ENCODE measurements at regions not wholly inside any gene's neighbourhood (a gene's known extent, or its start where the extent isn't known, plus 50 kb on each side); places are given as distances from the start of the nearest gene placed in this dataset.
A peak's percentile ranks its signal among the peaks of the same experiment; 100 is the strongest.
"Not testable (repeated sequence)": the region's sequence is repeated elsewhere in the genome, so short reads cannot be mapped to it uniquely, and the experiment has no call there.

- DNase-seq, result no peak
These were observed 134.4 kb upstream of the ASCC3 start for GRCh38 chr6:101015541-101015940.

DNA sequence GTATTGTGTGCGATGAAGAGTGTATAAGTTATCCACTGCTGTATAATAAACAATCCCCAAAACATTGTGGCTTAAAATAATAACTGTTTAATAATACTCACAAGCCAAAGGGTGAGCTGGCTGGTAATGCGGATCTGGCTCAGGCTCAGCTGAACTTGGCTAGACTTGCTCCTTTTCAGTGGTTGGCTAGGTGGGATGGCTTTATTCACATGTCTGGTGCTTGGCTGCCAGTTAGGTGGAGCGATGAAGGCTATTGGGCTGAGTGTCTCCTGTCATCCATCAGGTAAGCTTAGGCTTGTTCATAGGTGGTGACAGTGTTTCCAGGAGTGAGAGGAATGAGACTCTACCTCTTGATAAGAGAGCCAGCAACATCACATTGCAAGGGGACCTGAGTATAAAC, 135.0 kb upstream of the ASCC3 start:
- no peak for DNase-seq

GRCh38 chr6:101018157-101018556, 137.0 kb upstream of the ASCC3 start:
- no peak for DNase-seq

DNA sequence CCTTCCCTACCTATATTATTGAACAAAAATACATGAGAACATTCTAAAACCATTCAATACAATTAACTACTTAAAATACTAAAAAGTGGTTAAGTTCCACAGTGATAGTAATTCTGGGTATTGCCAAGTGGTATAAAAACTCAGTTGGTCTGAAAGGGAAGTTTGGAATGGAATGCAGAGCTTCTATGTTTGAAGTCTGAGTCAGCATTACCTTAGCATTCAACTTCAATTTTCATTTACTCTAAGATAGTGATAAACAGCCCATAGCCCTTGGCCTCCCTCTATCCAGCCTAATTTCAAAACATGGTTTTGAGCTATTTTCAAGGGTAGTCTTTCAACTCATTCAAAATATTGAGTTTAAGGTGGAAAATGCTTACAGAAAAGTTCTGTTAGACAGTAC, 140.4 kb upstream of the ASCC3 start:
- no peak for DNase-seq

- DNase-seq, result no peak
These were observed 161.8 kb upstream of the ASCC3 start for GRCh38 chr6:101042966-101043365.

DNA sequence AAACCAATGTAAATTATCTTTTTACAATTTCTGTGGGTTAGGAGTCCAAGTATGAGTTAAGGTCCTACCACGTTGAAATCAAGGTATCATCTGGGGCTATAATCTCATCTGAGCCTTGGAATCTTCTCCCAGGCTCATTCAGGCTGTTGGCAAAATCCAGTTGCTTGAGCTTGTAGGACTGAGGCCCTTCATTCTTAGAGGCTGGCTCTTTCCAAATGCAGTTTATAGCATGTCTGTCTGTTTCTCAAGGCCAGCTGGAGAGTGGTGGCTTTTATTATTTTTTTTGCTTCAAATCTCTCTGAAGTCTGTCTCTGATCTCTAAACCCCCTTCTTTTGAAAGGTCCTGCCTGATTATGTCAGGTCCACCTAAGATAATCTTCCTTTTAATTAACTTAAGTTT, 177.2 kb upstream of the ASCC3 start:
- DNase-seq, result no peak

- DNase-seq, result no peak
These were observed 185.4 kb upstream of the ASCC3 start for GRCh38 chr6:101066481-101066880.

DNA sequence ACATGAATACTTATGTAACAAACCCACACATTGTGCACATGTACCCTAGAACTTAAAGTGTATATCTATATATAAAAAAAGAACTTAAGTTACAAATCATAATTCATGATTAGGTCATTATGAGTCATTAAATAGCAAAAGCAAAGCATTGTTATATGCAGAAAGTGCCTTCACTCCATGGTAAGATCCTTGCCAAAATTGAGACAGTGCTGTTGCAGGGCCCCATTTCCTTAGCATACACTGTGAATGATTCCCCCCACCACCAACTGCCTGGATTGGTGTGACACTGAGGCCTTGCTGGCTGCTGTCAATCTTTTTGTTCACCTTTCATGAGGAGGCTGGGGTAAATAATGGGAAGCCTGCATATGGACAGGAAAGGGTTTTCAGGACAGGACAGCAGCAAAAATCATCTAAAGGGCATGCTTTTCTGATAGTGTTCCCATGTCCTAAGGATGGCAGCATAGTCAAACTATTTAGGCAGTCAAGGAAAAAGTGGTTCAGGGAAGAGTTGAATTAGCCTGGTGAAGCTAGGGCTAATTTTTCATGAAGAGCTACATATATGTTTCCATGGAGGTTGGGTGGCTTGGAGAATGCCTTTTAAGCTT, 188.2 kb upstream of the ASCC3 start:
- no peak for DNase-seq

- no peak for DNase-seq
These were observed 189.0 kb upstream of the ASCC3 start for GRCh38 chr6:101070044-101070608.

DNA sequence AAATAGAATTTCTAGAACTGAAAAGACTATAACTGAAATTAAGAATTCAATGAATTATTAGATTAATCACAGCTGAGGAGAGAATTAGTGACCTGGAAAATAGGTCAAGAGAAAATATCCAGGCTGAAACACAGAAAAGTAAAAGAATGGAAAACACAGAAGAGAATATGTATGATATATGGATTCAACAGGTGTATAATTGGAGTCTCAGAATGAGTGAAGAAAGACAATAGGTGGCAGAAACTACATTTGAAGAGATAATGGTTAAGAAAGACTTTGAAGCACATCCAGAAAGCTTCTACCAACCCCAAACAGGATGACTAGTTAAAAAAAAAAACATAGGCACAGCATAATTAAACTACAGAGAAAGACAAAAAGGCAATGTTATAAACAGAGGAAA, 196.2 kb upstream of the ASCC3 start:
- DNase-seq, result no peak

DNA sequence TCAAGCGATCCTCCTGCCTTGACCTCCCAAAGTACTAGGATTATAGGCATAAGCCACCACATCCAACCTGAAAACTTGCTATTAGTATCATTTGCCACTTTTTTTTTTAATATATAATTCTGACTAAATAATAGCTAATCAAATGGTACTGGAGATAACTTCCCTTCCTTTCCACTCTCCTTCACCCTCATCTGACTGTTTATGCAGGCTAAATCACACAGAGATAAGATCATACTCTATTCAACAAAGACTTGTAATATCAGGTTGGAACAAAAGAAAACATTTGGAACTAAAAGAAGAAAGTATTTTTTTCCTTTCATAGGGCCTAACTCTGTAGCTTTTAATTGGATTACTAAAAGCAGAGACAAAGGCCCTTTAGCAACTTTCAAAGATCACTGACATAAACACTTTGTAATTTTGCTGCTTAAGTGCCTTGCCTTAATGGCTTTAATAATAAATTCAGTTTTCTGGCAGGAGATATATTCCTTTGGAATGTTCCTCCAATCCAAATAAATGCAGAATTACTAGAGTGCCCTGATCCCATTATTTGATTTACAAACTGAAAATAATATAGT, 198.7 kb upstream of the ASCC3 start:
- no peak for DNase-seq

GRCh38 chr6:101080597-101080996, 199.5 kb upstream of the ASCC3 start:
- no peak for DNase-seq

GRCh38 chr6:101083533-101084175, 202.5 kb upstream of the ASCC3 start:
- no peak for DNase-seq

GRCh38 chr6:101085327-101085726, 204.2 kb upstream of the ASCC3 start:
- DNase-seq, result no peak

- DNase-seq, result no peak
These were observed 205.3 kb upstream of the ASCC3 start for GRCh38 chr6:101086473-101086872.

DNA sequence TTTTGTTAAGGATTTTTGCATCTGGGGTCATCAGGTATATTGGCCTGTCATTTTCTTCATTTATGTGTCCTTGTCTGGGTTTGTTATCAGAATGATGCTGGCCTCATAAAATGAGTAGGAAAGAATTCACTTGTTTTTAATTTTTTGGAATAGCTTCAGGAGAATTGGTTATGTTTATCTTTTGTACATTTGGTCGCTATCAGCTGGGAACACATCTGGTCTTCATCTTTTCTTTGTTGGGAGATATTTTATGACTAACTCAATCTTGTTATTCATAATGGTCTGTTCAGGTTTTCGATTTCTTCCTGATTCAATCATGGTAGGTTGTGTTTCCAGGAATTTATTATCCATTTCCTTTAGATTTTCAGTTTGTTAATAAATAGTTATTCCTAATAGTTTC, 207.5 kb upstream of the ASCC3 start:
- no peak for DNase-seq

DNA sequence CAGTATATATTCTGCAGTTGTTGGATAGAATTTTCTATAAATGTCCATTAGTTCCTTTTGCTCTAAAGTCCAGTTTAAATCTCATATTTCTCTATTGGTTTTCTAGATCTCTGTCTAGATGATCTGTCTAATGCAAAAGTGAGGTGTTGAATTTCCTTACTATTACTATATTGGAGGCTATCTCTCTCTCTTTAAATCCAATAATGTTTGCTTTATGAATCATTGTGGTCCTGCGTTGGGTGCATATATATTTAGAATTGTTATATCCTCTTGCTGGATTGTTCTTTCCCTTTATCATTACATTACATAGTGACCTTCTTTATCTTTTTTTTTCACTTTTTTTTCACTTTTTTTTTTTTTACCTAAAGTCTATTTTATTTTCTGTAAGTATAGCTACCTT, 208.5 kb upstream of the ASCC3 start:
- no peak for DNase-seq

DNA sequence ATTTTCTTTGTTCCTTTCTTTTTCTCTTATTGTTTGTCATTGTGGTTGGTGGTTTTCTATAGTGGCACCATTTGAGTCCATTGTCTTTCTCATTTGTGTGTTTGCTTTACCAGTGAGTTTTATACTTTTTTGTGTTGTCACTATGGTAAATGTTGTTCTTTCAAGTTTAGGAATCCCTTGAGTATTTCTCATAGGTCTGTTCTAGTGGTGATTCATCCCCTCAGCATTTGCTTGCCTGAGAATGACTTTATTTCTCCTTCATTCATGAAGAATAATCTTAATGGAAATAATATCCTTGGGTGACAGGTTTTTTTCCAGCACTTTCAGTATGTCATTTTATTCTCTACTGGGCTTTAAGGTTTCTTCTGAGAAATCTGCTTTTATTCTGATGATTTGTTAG, 209.2 kb upstream of the ASCC3 start:
- DNase-seq, result no peak

- DNase-seq, result not testable (repeated sequence)
These were observed 217.5 kb upstream of the ASCC3 start for GRCh38 chr6:101098605-101099004.

- no peak for DNase-seq
These were observed 221.6 kb upstream of the ASCC3 start for GRCh38 chr6:101102702-101103101.

- no peak for DNase-seq
These were observed 227.2 kb upstream of the ASCC3 start for GRCh38 chr6:101108286-101108685.

DNA sequence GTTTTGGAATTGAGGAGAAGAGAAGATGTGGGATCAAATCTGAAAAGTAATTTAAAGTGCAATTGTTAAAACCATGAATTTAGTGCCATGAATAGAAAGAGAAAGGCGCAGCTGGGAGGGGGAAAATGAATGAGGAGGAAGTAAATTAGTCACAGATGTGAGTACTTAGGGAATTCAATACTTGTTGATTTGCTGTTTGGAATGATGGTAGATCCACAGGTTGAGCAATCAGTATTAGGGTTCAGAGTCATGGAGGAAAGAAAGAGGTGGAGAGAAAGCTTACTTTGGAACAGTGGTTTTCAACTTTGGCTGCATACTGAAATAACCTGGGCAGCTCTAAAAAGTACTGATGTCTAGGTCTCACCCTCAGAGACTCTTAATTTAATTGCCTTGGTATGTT, 229.7 kb upstream of the ASCC3 start:
- no peak for DNase-seq

DNA sequence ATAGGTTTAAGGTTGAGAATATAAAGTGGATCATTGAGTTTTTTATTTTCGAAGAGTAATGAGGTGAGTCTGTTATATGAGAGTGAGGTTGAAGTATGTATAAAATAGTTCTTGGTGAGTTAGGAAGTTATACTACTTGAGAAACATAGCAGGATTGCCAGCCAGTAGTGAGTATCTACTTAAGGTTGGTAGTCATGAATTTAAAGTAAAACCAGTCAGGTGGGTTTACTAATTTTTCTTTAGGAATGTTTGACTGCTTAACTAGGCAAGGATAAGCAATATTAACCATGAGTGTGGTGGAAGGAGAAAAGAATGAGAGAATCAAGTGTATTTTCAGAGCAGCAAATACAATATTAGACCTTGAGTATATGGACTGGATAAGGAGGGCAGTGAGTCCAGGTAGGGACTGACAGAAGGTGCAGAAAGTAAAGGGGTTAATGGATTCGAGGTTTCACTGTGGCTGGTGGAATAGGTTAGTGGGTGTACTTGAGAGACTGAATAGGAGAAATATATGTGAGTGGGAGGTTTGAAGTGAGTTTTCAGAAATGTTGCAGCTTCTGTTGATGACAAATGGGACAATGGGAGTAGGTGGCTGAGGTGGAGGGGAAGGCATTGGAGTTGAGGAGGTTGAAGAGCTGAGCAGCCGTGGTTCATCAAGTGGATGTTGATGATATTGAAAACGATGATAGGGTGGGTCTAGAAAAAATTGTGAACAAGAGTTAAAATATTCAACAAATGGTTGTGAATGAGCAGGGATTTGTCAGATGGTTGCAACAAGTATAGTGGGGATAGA, 232.5 kb upstream of the ASCC3 start:
- DNase-seq, result no peak

- peak; percentile 56 for DNase-seq
These were observed 233.6 kb upstream of the ASCC3 start for GRCh38 chr6:101114703-101115102.

Data from NCI-H1105 (cell line).